H1 (cell line): ENCODE measurements at regions not wholly inside any gene's neighbourhood (a gene's known extent, or its start where the extent isn't known, plus 50 kb on each side); places are given as distances from the start of the nearest gene placed in this dataset.

Experiments used
- CTCF ChIA-PET: fragments of 300-600 bp; sonication (Branson Sonifier 250); formaldehyde crosslinking; loops from one replicate; lab custom pipeline; 2021; ENCODE audit not compliant: partially characterized antibody; lab: Charles Lee
- POLR2A ChIA-PET: fragments of 300-600 bp; sonication (Branson Sonifier 250); formaldehyde crosslinking; loops from one replicate; lab custom pipeline; 2021; ENCODE audit warnings: inconsistent platforms; ENCODE audit not compliant: partially characterized antibody; lab: Charles Lee
- DNase-seq, 2 experiments: peaks; one replicate each; pipeline versions ENCODE4 v3.0.0 to v3.0.0-alpha.2; 2010 to 2022; ENCODE audit warnings: low spot score in 2 of 2, low read depth in 1 of 2, mixed read lengths in 1 of 2
- FAIRE-seq: peaks from 2 replicates; lab custom pipeline; 2011; peaks lifted over from hg19 to GRCh38; lab: Jason Lieb, UNC
- H2AFZ ChIP-seq: 2 replicates; pipeline ENCODE4 v1.8.1; 2012; ENCODE audit warnings: low read length, inconsistent platforms
- H2AK5ac ChIP-seq: 2 replicates; pipeline ENCODE4 v1.6.1; 2013; ENCODE audit warnings: low read depth, low read length
- H2BK120ac ChIP-seq: replicated peaks from 2 replicates; pipeline ENCODE3; 2013; ENCODE audit warnings: low read depth, low read length, inconsistent platforms
- H2BK12ac ChIP-seq: 2 replicates; pipeline ENCODE4 v1.6.1; 2013; ENCODE audit warnings: low read depth, low read length
- H2BK15ac ChIP-seq: 2 replicates; pipeline ENCODE4 v1.6.1; 2013; ENCODE audit warnings: low read length
- H2BK20ac ChIP-seq: 2 replicates; pipeline ENCODE4 v1.6.1; 2013; ENCODE audit warnings: low read length
- H2BK5ac ChIP-seq: 2 replicates; pipeline ENCODE4 v1.6.1; 2013; ENCODE audit warnings: low read depth, low read length
- H3K14ac ChIP-seq: 2 replicates; pipeline ENCODE4 v1.6.1; 2013; ENCODE audit warnings: inconsistent platforms; ENCODE audit not compliant: insufficient read length
- H3K18ac ChIP-seq: 2 replicates; pipeline ENCODE4 v1.6.1; 2013; ENCODE audit warnings: low read length; ENCODE audit errors: extremely low read depth
- H3K23ac ChIP-seq: 2 replicates; pipeline ENCODE4 v1.6.1; 2013; ENCODE audit warnings: inconsistent platforms; ENCODE audit not compliant: insufficient read length
- H3K23me2 ChIP-seq: 2 replicates; pipeline ENCODE4 v1.6.1; 2013; ENCODE audit warnings: low read depth, low read length
- H3K27ac ChIP-seq: 2 replicates; pipeline ENCODE4 v1.6.1; 2011; ENCODE audit warnings: low read depth, low read length, inconsistent platforms
- H3K27me3 ChIP-seq, 4 experiments: replicated peaks in 1 of 4; 1 replicate in 1 of 4; 2 replicates in 3 of 4; pipeline versions ENCODE4 v1.6.1 to v1.8.1; 2011 to 2013; ENCODE audit warnings: low read length in 3 of 4, mild to moderate bottlenecking in 3 of 4, inconsistent platforms in 2 of 4, mixed read lengths in 2 of 4, moderate library complexity in 1 of 4; ENCODE audit not compliant: control insufficient read depth in 3 of 4, insufficient read depth in 3 of 4; ENCODE audit errors: extremely low read depth in 1 of 4
- H3K36me3 ChIP-seq, 4 experiments: 2 replicates each; pipeline versions ENCODE4 v1.6.1 to v1.8.1; 2011 to 2013; ENCODE audit warnings: mild to moderate bottlenecking in 4 of 4, low read length in 3 of 4, moderate library complexity in 2 of 4, control low read depth in 1 of 4, inconsistent platforms in 1 of 4; ENCODE audit not compliant: insufficient read depth in 4 of 4, control insufficient read depth in 2 of 4
- H3K4ac ChIP-seq: replicated peaks from 2 replicates; pipeline ENCODE3; 2013; ENCODE audit warnings: low read length, low read depth, mixed read lengths, inconsistent platforms; ENCODE audit not compliant: insufficient read length
- H3K4me1 ChIP-seq, 4 experiments: replicated peaks in 1 of 4; 1 replicate in 1 of 4; 2 replicates in 3 of 4; pipeline versions ENCODE4 v1.6.1 to v1.8.1; 2011 to 2013; ENCODE audit warnings: low read length in 3 of 4, inconsistent platforms in 2 of 4, mixed read lengths in 1 of 4; ENCODE audit not compliant: insufficient read depth in 4 of 4, control insufficient read depth in 3 of 4
- H3K4me2 ChIP-seq, 2 experiments: 2 replicates each; pipeline versions ENCODE4 v1.6.1 to v1.8.1; 2011 to 2013; ENCODE audit warnings: low read depth in 2 of 2, low read length in 2 of 2, control low read depth in 1 of 2, inconsistent platforms in 1 of 2, mild to moderate bottlenecking in 1 of 2; ENCODE audit not compliant: insufficient read depth in 1 of 2
- H3K4me3 ChIP-seq, 4 experiments: fragments of 200-600, 300-600 bp in 1 of 4; sonication (generic), shearing (Covaris generic), sonication (Bioruptor Twin) in 1 of 4; 2 replicates each; pipeline versions ENCODE4 v1.5.1 to v1.8.1; 2011 to 2016; ENCODE audit warnings: low read length in 4 of 4, low read depth in 3 of 4, control low read depth in 2 of 4, inconsistent platforms in 2 of 4, mild to moderate bottlenecking in 2 of 4, mixed read lengths in 1 of 4, moderate library complexity in 1 of 4; ENCODE audit not compliant: insufficient read depth in 2 of 4; ENCODE audit errors: extremely low read depth in 1 of 4
- H3K56ac ChIP-seq: replicated peaks from 2 replicates; pipeline ENCODE3; 2013; ENCODE audit warnings: low read depth, mild to moderate bottlenecking, mixed read lengths, low read length, inconsistent platforms; ENCODE audit not compliant: insufficient read length
- H3K79me1 ChIP-seq: 2 replicates; pipeline ENCODE4 v1.6.1; 2013; ENCODE audit warnings: low read depth, low read length, control low read depth
- H3K79me2 ChIP-seq, 2 experiments: 2 replicates each; pipeline versions ENCODE4 v1.6.1 to v1.8.1; 2012 to 2013; ENCODE audit warnings: low read length in 2 of 2, mild to moderate bottlenecking in 2 of 2, inconsistent platforms in 1 of 2; ENCODE audit not compliant: insufficient read depth in 2 of 2, control insufficient read depth in 1 of 2
- H3K9ac ChIP-seq, 4 experiments: replicated peaks in 1 of 4; 1 replicate in 1 of 4; 2 replicates in 3 of 4; pipeline versions ENCODE4 v1.6.1 to v1.8.1; 2011 to 2013; ENCODE audit warnings: low read depth in 3 of 4, low read length in 3 of 4, control low read depth in 2 of 4, mild to moderate bottlenecking in 2 of 4, moderate library complexity in 2 of 4, inconsistent platforms in 1 of 4; ENCODE audit errors: extremely low read depth in 1 of 4
- H3K9me3 ChIP-seq, 2 experiments: 2 replicates each; pipeline versions ENCODE4 v1.6.1 to v1.8.1; 2012 to 2013; ENCODE audit warnings: mild to moderate bottlenecking in 2 of 2, moderate library complexity in 2 of 2, control low read depth in 1 of 2, inconsistent platforms in 1 of 2, low read depth in 1 of 2, low read length in 1 of 2, mixed read lengths in 1 of 2; ENCODE audit not compliant: insufficient read depth in 2 of 2
- H4K20me1 ChIP-seq, 2 experiments: replicated peaks in 1 of 2; 2 replicates each; pipeline versions ENCODE3 to v1.8.1; 2011 to 2013; ENCODE audit warnings: inconsistent platforms in 2 of 2, low read length in 2 of 2, mild to moderate bottlenecking in 1 of 2; ENCODE audit not compliant: insufficient read depth in 2 of 2, control insufficient read depth in 1 of 2
- H4K5ac ChIP-seq: 2 replicates; pipeline ENCODE4 v1.6.1; 2013; ENCODE audit warnings: low read length, low read depth, mixed read lengths, inconsistent platforms; ENCODE audit not compliant: insufficient read length
- H4K8ac ChIP-seq: 2 replicates; pipeline ENCODE4 v1.8.0; 2013; ENCODE audit warnings: mild to moderate bottlenecking, moderate library complexity, low read length, inconsistent platforms; ENCODE audit not compliant: insufficient read depth; ENCODE audit errors: extremely low read depth
- H4K91ac ChIP-seq: replicated peaks from 2 replicates; pipeline ENCODE3; 2013; ENCODE audit warnings: low read length, mixed read lengths, inconsistent platforms; ENCODE audit not compliant: insufficient read length
- ASH2L ChIP-seq: fragments of 200-600, 300-600 bp; sonication (generic); IDR thresholded peaks from one replicate; pipeline ENCODE4 v1.7.1; 2017; ENCODE audit warnings: low read length
- BACH1 ChIP-seq: IDR thresholded peaks from 2 replicates; pipeline ENCODE4 v1.6.1; 2012; ENCODE audit warnings: low read length, improper control_type of control experiment
- CBX5 ChIP-seq: fragments of 300-800, 300-1000 bp; sonication (generic); IDR thresholded peaks from 2 replicates; pipeline ENCODE4 v1.7.1; 2016; ENCODE audit warnings: antibody characterized with exemption, low read length, low read depth
- CEBPB ChIP-seq: IDR thresholded peaks from 2 replicates; pipeline ENCODE4 v1.6.1; 2012; ENCODE audit warnings: low read depth, low read length
- GABPA ChIP-seq: IDR thresholded peaks from 2 replicates; pipeline ENCODE4 v1.6.1; 2011; ENCODE audit warnings: mild to moderate bottlenecking, low read length, moderate library complexity, borderline replicate concordance; ENCODE audit not compliant: insufficient read depth
- NRF1 ChIP-seq: IDR thresholded peaks from 2 replicates; pipeline ENCODE4 v1.6.1; 2011; ENCODE audit warnings: mild to moderate bottlenecking, low read depth, low read length, improper control_type of control experiment
- SP2 ChIP-seq: IDR thresholded peaks from 2 replicates; pipeline ENCODE4 v1.6.1; 2012; ENCODE audit warnings: mild to moderate bottlenecking, low read length, inconsistent platforms
- SRF ChIP-seq: IDR thresholded peaks from 2 replicates; pipeline ENCODE4 v1.6.1; 2011; ENCODE audit warnings: mild to moderate bottlenecking, low read depth, low read length, moderate library complexity
- SUZ12 ChIP-seq: fragments of 200-600 bp; sonication (generic); IDR thresholded peaks from 2 replicates; pipeline ENCODE4 v1.6.1; 2012; ENCODE audit warnings: mild to moderate bottlenecking, inconsistent platforms, low read length, moderate library complexity, mixed read lengths
- YY1 ChIP-seq: IDR thresholded peaks from 2 replicates; pipeline ENCODE4 v1.6.1; 2011; ENCODE audit warnings: low read depth, mild to moderate bottlenecking, low read length
- WGBS, 2 experiments: shearing (Covaris generic) in 1 of 2; methylation state at CpG; one replicate each; pipeline versions ENCODE4 v1.1.6 to v1.1.7; 2013 to 2015; ENCODE audit warnings: low lambda C conversion rate in 2 of 2, mixed read lengths in 2 of 2, inconsistent platforms in 1 of 2, low coverage in 1 of 2, missing lambda C conversion rate in 1 of 2; ENCODE audit not compliant: insufficient replicate concordance in 2 of 2, insufficient coverage in 1 of 2, insufficient read length in 1 of 2; ENCODE audit errors: extremely low coverage in 1 of 2, missing lambda C conversion rate in 1 of 2; 5-methylcytosine and 5-hydroxymethylcytosine counted together

GRCh38 chr7:9575716-9576115, 1142.3 kb downstream of the NXPH1 start:
- no peak overlapping the region for H3K18ac ChIP-seq
- no peak overlapping the region for H4K8ac ChIP-seq
- H3K27ac ChIP-seq: no peak overlapping the region
- ChIA-PET CTCF (no interaction called here), POLR2A (no interaction called here)
- no peak overlapping the region for H2AK5ac ChIP-seq
- H4K5ac ChIP-seq: no peak overlapping the region
- no peaks in the 10 kb centered on the region for H3K4me1 ChIP-seq
- no peak overlapping the region for H2AFZ ChIP-seq
- FAIRE-seq: no peak
- DNase-seq: no peak
- H2BK5ac ChIP-seq: no peak overlapping the region
- H3K9me3 ChIP-seq: 0 out of 4 replicates have a peak, but pooled peaks cover 0 to 2% of the 10 kb centered on the region in 2 experiments
- H3K36me3 ChIP-seq: no peaks in the 10 kb centered on the region
- H2BK20ac ChIP-seq: no peak overlapping the region
- H3K4ac ChIP-seq: no peak overlapping the region
- H3K79me2 ChIP-seq: no peaks in the 10 kb centered on the region
- H4K91ac ChIP-seq: no peak overlapping the region
- H3K4me3 ChIP-seq: no peak overlapping the region
- H2BK15ac ChIP-seq: no peak overlapping the region
- no peaks in the 10 kb centered on the region for H3K23me2 ChIP-seq
- no peaks in the 10 kb centered on the region for H3K79me1 ChIP-seq
- H2BK120ac ChIP-seq: no peak overlapping the region
- H3K4me2 ChIP-seq: no peak overlapping the region
- no peaks in the 10 kb centered on the region for H3K27me3 ChIP-seq
- H3K14ac ChIP-seq: no peak overlapping the region
- no peak overlapping the region for H3K23ac ChIP-seq
- no peak overlapping the region for H2BK12ac ChIP-seq
- no peak overlapping the region for H3K9ac ChIP-seq
- H3K56ac ChIP-seq: no peak overlapping the region
- WGBS, 2 experiments: 100% methylated on average over 1 of the region's 1 CpG; no CpG with 5 or more reads in 1 of the 2 experiments
- H4K20me1 ChIP-seq: no peaks in the 10 kb centered on the region
- TF ChIP-seq SRF (no peak), ASH2L (no peak), GABPA (no peak), NRF1 (no peak), CBX5 (no peak), BACH1 (no peak), SUZ12 (no peak), YY1 (no peak), CEBPB (no peak), SP2 (no peak)
